ENCODE measurements at regions not wholly inside any gene's neighbourhood (a gene's known extent, or its start where the extent isn't known, plus 50 kb on each side); places are given as distances from the start of the nearest gene placed in this dataset.

GRCh38 chr3:194838236-194838635 is 152.6 kb downstream of the FAM43A start:
- no peak for DNase-seq

- no peak for DNase-seq
These were observed 155.2 kb downstream of the FAM43A start for GRCh38 chr3:194840661-194841514.

- no peak for DNase-seq
These were observed 155.8 kb downstream of the FAM43A start for GRCh38 chr3:194841515-194841841.

GRCh38 chr3:194843556-194843955 is 157.9 kb downstream of the FAM43A start:
- no peak for DNase-seq

- no peak for DNase-seq
These were observed 158.4 kb downstream of the FAM43A start for GRCh38 chr3:194844046-194844445.

- no peak for DNase-seq
These were observed 163.6 kb downstream of the FAM43A start for GRCh38 chr3:194849166-194849875.

- DNase-seq, result no peak
These were observed 165.6 kb downstream of the FAM43A start for GRCh38 chr3:194851254-194851653.

- no peak for DNase-seq
These were observed 166.3 kb downstream of the FAM43A start for GRCh38 chr3:194851941-194852340.

- no peak for DNase-seq
These were observed 166.7 kb downstream of the FAM43A start for GRCh38 chr3:194852345-194852744.

- no peak for DNase-seq
These were observed 167.3 kb downstream of the FAM43A start for GRCh38 chr3:194852831-194853508.

GRCh38 chr3:194854206-194854605 is 168.5 kb downstream of the FAM43A start:
- DNase-seq, result no peak

- DNase-seq, result no peak
These were observed 169.1 kb downstream of the FAM43A start for GRCh38 chr3:194854659-194855390.

- DNase-seq, result no peak
These were observed 170.6 kb downstream of the FAM43A start for GRCh38 chr3:194856296-194856695.

GRCh38 chr3:194857469-194858113 is 171.9 kb downstream of the FAM43A start:
- no peak for DNase-seq

GRCh38 chr3:194858382-194858781 is 172.7 kb downstream of the FAM43A start:
- DNase-seq, result no peak

- no peak for DNase-seq
These were observed 175.0 kb downstream of the FAM43A start for GRCh38 chr3:194860725-194861124.

- no peak for DNase-seq
These were observed 175.7 kb downstream of the FAM43A start for GRCh38 chr3:194861375-194861774.

- DNase-seq, result no peak
These were observed 179.4 kb downstream of the FAM43A start for GRCh38 chr3:194865061-194865460.

GRCh38 chr3:194865615-194866014 is 179.9 kb downstream of the FAM43A start:
- DNase-seq, result no peak

- DNase-seq, result no peak
These were observed 180.6 kb downstream of the FAM43A start for GRCh38 chr3:194866236-194866635.

GRCh38 chr3:194867270-194867983 is 181.7 kb downstream of the FAM43A start:
- no peak for DNase-seq

- DNase-seq, result no peak
These were observed 183.1 kb downstream of the FAM43A start for GRCh38 chr3:194868831-194869230.

Data from NCI-H446 treated with DMSO at 0.1 percent for 48 hours (cell line).